ENCODE measurements at regions not wholly inside any gene's neighbourhood (a gene's known extent, or its start where the extent isn't known, plus 50 kb on each side); places are given as distances from the start of the nearest gene placed in this dataset.

DNA sequence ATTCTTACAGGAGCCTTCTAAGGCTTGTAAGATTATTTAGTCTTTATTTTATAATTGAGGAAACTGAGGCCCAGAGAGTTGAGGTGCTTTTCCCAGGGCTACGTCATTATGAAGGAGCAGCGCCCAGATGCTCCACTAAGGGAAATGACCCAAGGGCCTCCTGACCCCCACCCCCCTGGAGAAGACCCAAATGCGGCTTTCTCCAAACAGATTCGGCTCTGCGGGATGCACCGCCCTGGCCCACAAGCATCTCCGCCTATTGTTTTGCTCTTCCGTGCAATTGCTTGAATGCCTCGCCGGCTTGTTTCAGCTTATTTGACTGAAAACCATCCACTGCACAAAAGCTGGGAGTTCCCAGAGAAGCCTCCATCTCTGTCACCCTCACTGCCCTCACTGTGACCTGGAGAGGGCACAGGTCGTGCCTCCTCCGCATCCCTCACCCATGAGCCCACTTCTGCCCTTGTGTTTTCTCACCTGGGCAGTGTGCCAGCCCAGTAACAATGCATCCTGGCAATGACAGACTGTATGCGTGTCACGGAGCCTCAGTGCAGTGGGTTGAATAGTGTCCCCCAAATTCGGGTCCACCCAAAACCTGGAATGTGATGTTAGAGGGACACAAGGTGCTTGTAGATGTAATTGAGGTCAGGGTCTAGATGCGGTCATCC is 790.2 kb downstream of the TBC1D22A start:
- Histone ChIP-seq H3K79me2 (ENCODE audit: control insufficient read depth, insufficient read depth, low read length) (no peaks in the 10 kb centered on the region), H3K27me3 (replicated peaks in 1 of 4; ENCODE audit: control extremely low read depth in 1 of 4, control insufficient read depth in 3 of 4, insufficient read depth in 4 of 4, low read length in 3 of 4) (no peaks in the 10 kb centered on the region), H3K9ac (ENCODE audit: low read length) (no peak overlapping the region), H3K4me3 (ENCODE audit: control extremely low read depth in 1 of 5, extremely low read depth in 1 of 5, insufficient read depth in 1 of 5, low read depth in 2 of 5, low read length in 4 of 5) (no peak overlapping the region), H3K36me3 (replicated peaks in 1 of 2; ENCODE audit: control extremely low read depth in 1 of 2, control insufficient read depth in 1 of 2, extremely low read depth in 1 of 2, insufficient read depth in 2 of 2, low read length in 1 of 2) (no peaks in the 10 kb centered on the region), H3K27ac (ENCODE audit: low read length in 2 of 2) (no peak overlapping the region), H3K4me2 (replicated peaks; ENCODE audit: low read depth, low read length, poor library complexity, severe bottlenecking) (no peak overlapping the region), H3K9me3 (ENCODE audit: control extremely low read depth in 1 of 3, control insufficient read depth in 2 of 3, insufficient read depth in 1 of 3, low read length in 2 of 3) (peaks cover 0 to 7% (median 0%) of the 10 kb centered on the region in 3 donors), H3K4me1 (ENCODE audit: control insufficient read depth in 2 of 2, insufficient read depth in 2 of 2, low read length in 2 of 2) (no peaks in the 10 kb centered on the region), H4K20me1 (ENCODE audit: control insufficient read depth, insufficient read depth, low read length, poor library complexity, severe bottlenecking) (no peaks in the 10 kb centered on the region), H2AFZ (ENCODE audit: insufficient read depth, low read depth, low read length, poor library complexity, severe bottlenecking) (no peak overlapping the region)
- intact Hi-C loops (cut with micrococcal nuclease): no loop called here
- ATAC-seq (ENCODE audit: low read depth) (no peak), DNase-seq (no peak)
- TF ChIP-seq, protein P1, sequence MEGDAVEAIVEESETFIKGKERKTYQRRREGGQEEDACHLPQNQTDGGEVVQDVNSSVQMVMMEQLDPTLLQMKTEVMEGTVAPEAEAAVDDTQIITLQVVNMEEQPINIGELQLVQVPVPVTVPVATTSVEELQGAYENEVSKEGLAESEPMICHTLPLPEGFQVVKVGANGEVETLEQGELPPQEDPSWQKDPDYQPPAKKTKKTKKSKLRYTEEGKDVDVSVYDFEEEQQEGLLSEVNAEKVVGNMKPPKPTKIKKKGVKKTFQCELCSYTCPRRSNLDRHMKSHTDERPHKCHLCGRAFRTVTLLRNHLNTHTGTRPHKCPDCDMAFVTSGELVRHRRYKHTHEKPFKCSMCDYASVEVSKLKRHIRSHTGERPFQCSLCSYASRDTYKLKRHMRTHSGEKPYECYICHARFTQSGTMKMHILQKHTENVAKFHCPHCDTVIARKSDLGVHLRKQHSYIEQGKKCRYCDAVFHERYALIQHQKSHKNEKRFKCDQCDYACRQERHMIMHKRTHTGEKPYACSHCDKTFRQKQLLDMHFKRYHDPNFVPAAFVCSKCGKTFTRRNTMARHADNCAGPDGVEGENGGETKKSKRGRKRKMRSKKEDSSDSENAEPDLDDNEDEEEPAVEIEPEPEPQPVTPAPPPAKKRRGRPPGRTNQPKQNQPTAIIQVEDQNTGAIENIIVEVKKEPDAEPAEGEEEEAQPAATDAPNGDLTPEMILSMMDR (IDR thresholded peaks at IDR 0.05): no peak
- TF ChIP-seq EZH2 (IDR thresholded peaks at IDR 0.05; ENCODE audit: borderline replicate concordance, insufficient read depth, low read depth, low read length, poor library complexity, severe bottlenecking): no peak
- no peaks in the 10 kb centered on the region for H3K4me1 Mint-ChIP-seq
- no peaks in the 10 kb centered on the region for H3K27me3 Mint-ChIP-seq
- WGBS (ENCODE audit: insufficient coverage): 89% methylated on average over 16 of the region's 16 CpGs
- ChIA-PET POLR2A (no interaction called here), CTCF (no interaction called here)
- no peak overlapping the region for H3K27ac Mint-ChIP-seq
- H3K9me3 Mint-ChIP-seq (ENCODE audit: insufficient read depth): no peaks in the 10 kb centered on the region
- no peak overlapping the region for H3K4me3 Mint-ChIP-seq

DNA sequence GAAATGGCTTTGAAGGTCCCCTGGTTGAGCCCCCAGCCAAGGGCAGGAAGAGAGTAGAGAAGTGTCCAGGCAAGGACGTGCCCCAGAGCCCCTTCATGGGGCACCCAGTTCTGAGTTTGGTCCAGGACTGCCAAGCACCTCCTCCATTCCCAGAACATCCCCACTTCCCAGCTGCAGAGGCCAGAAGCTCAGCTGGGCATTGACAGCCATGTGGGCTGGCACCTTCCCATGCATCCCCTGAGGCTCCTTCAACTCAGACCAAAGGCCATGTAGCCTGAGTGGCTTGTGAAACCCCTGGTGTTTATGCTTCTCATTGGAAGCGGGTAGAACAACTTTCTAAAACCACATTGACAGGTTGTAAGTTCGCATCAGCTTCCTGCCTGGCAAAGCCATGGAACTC is 789.6 kb downstream of the TBC1D22A start:
- H3K4me1 Mint-ChIP-seq: no peaks in the 10 kb centered on the region
- no peaks in the 10 kb centered on the region for H3K9me3 Mint-ChIP-seq (ENCODE audit: insufficient read depth)
- Histone ChIP-seq H3K4me1 (ENCODE audit: control insufficient read depth in 2 of 2, insufficient read depth in 2 of 2, low read length in 2 of 2) (no peaks in the 10 kb centered on the region), H2AFZ (ENCODE audit: insufficient read depth, low read depth, low read length, poor library complexity, severe bottlenecking) (no peak overlapping the region), H3K27me3 (replicated peaks in 1 of 4; ENCODE audit: control extremely low read depth in 1 of 4, control insufficient read depth in 3 of 4, insufficient read depth in 4 of 4, low read length in 3 of 4) (no peaks in the 10 kb centered on the region), H3K36me3 (replicated peaks in 1 of 2; ENCODE audit: control extremely low read depth in 1 of 2, control insufficient read depth in 1 of 2, extremely low read depth in 1 of 2, insufficient read depth in 2 of 2, low read length in 1 of 2) (no peaks in the 10 kb centered on the region), H3K9ac (ENCODE audit: low read length) (no peak overlapping the region), H3K4me2 (replicated peaks; ENCODE audit: low read depth, low read length, poor library complexity, severe bottlenecking) (no peak overlapping the region), H3K27ac (ENCODE audit: low read length in 2 of 2) (no peak overlapping the region), H3K79me2 (ENCODE audit: control insufficient read depth, insufficient read depth, low read length) (no peaks in the 10 kb centered on the region), H4K20me1 (ENCODE audit: control insufficient read depth, insufficient read depth, low read length, poor library complexity, severe bottlenecking) (no peaks in the 10 kb centered on the region), H3K9me3 (ENCODE audit: control extremely low read depth in 1 of 3, control insufficient read depth in 2 of 3, insufficient read depth in 1 of 3, low read length in 2 of 3) (peaks cover 0 to 7% (median 0%) of the 10 kb centered on the region in 3 donors), H3K4me3 (ENCODE audit: control extremely low read depth in 1 of 5, extremely low read depth in 1 of 5, insufficient read depth in 1 of 5, low read depth in 2 of 5, low read length in 4 of 5) (no peak overlapping the region)
- intact Hi-C loops (cut with micrococcal nuclease): no loop called here
- no peak overlapping the region for H3K27ac Mint-ChIP-seq
- POLR2A ChIA-PET: no interaction called here
- no peak overlapping the region for H3K4me3 Mint-ChIP-seq
- H3K27me3 Mint-ChIP-seq: no peaks in the 10 kb centered on the region
- CTCF ChIA-PET: no interaction called here
- 71% methylated on average over 1 of the region's 3 CpGs for WGBS (ENCODE audit: insufficient coverage)
- ATAC-seq (ENCODE audit: low read depth) (no peak), DNase-seq (no peak)
- TF ChIP-seq, protein P1 (IDR thresholded peaks at IDR 0.05): no peak
- TF ChIP-seq EZH2 (IDR thresholded peaks at IDR 0.05; ENCODE audit: borderline replicate concordance, insufficient read depth, low read depth, low read length, poor library complexity, severe bottlenecking): no peak
